CD4-positive, alpha-beta T cell treated with Interleukin-12 subunit alpha and Interleukin-12 subunit beta, for 1 hour (primary cell): ENCODE measurements at regions not wholly inside any gene's neighbourhood (a gene's known extent, or its start where the extent isn't known, plus 50 kb on each side); places are given as distances from the start of the nearest gene placed in this dataset.
A peak's percentile ranks its signal among the peaks of the same experiment; 100 is the strongest.

Experiments
- DNase-seq: peaks from one replicate; pipeline ENCODE4 v3.0.0-alpha.2; 2020

DNA sequence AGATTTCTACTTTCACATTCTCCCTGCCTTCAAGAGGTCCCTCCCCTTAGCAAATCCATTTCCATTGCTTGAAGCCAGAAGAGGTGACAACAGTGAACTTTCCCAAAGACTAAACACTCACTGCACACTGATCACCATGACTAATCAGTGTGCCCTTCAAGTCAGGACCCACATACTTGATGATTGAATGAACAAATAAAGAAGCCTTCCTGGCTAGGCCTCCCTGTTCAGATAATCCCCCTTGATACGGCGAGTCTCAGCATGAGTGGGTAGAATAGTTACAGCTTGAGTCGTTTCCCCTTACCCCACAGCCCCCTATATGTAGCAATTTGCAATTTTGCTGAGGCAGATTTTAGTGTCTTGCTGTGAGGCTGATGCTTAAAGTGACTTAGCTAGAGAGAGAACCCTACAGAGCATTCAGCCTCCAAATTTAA lies 102.2 kb downstream of the UNC5CL start:
- no peak for DNase-seq

DNA sequence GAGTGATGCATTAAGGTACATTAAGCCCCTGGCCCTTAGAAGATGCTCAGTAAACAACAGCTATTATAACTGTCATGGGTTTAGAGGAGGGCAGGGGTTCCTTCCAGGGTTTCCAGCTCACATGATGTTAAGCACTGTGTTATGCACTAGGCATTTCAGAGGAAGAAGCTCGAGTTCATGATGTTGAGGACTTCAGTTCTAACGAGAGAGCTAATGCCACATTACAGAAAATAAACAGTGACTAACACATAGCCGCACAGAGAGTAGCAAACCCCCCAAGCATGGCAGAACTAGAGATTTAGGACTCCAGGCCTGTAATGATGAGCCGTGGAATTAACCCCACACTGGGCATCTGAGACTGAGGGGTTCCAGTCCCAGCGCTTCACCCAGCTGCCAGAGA lies 105.2 kb downstream of the UNC5CL start:
- DNase-seq: no peak

DNA sequence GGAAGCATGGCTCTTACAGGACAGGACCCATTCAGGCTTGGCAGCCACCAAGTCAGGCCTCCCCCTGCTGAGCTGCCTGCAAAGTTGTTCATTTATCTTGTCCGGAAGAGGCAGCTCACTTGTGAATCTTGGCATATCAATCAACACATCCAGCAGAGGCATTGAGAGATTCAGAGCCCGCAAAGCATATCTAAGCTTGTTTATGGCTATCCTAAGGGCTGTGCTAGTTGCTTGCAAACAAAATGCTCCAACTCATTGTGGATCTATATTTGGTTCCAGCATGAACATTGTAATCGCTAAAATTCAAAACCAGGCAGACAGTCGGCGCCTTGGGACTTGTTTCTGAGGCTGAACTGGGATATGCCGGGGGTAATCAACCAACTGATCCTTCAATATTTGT lies 106.1 kb downstream of the UNC5CL start:
- DNase-seq: no peak

DNA sequence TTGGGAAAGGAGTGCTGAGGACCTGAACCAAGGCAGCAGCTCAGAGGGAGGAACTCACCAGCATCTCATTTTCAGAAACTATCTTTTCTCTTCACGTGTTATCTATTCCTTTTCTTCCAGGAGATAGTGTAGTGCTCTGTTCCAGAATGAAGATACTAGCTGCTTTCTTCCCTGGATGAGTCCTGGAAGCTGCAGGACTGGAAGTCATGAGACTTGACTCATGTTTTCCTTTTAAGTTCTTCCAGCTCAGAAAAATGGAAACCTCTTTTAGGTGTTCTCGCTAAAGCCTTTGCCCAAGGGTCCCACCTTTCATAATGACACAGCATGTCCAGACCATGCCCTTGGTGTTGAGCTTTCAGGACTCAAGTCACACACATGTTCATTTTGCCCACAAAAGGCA lies 106.7 kb downstream of the UNC5CL start:
- DNase-seq: no peak

DNA sequence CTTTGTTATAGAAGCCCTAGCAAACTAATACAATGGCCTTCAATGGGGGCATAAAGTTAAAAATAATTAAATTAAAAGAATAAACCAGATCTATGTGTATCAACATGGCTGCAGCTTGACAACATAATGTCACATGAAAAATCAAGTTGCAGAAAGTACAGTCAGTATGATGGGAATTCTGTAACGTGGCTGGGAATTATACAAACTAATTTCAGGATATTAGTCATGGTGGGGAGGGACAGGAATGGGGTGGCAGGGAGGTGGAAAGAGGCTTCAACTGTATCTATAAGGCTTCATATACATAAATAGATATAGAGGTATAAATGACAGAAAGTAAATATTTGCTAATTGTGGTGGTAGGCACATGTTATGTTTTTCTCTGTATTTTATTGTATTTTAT lies 107.1 kb downstream of the UNC5CL start:
- no peak for DNase-seq

- DNase-seq: no peak
These were observed 108.5 kb downstream of the UNC5CL start for GRCh38 chr6:40930555-40930954.

- no peak for DNase-seq
These were observed 109.0 kb downstream of the UNC5CL start for GRCh38 chr6:40930045-40930444.

- no peak for DNase-seq
These were observed 109.8 kb downstream of the UNC5CL start for GRCh38 chr6:40929176-40929575.

GRCh38 chr6:40928763-40929162 lies 110.3 kb downstream of the UNC5CL start:
- no peak for DNase-seq

DNA sequence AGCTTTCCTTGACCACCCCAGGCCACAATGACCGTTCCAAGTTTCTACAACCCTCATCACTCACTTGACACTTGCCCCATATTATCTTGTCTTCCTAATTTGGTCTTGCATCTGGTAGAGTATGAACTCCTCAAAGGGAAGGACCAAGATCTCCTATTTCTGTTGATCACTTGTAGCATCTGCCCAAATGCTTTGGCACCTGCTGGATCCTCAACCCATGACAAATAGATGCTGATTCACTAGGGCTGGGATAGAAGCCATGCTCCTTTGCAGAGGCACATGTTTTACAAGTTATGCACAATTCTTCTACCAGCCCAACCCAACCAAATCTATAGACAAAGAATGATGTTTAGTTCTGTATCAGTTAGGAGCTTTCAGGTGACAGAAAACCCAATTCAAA lies 110.7 kb downstream of the UNC5CL start:
- DNase-seq: no peak

DNA sequence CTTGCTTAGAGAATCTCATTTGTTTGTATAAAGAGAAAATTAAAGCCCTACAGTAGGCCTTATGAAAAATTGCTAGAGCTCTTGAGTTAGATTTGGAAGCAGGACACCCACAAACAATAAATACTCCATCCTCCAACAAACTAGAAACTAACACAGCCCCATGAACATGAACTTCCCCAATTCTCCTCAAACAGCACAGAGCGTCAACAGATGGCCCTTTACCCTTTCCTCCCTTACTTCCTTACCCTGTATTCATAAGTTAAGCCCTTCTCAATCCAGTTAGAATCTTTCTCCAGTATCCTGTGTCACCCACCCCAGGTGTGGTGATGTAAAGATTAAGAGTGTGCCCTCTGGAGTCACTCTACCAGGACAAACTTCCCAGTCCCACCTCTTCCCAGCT lies 113.7 kb downstream of the UNC5CL start:
- DNase-seq: no peak

GRCh38 chr6:40924839-40925238 lies 114.2 kb downstream of the UNC5CL start:
- DNase-seq: no peak

DNA sequence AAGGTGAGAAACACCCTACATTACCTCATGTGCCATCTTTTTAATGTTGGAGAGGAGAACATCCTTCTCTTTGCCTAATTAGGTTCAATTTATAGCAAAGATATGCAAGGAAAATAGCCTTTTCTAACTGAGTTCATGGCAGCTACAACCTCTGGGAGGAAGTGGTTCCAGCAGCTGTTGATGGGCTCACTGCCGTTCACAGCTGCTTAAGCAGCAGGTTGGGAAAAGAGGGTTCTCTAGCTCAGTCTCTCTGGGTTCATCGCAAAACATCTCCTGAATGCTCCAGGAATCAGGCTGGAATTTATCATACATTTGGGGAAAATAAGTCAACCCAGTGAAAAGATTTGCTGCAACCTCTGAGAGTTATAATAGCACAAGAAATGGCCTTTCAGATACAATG lies 115.1 kb downstream of the UNC5CL start:
- DNase-seq: no peak

- DNase-seq: no peak
These were observed 115.7 kb downstream of the UNC5CL start for GRCh38 chr6:40923326-40923725.

GRCh38 chr6:40922281-40922680 lies 116.7 kb downstream of the UNC5CL start:
- no peak for DNase-seq

GRCh38 chr6:40918040-40918651 lies 120.9 kb downstream of the UNC5CL start:
- no peak for DNase-seq

- DNase-seq: no peak
These were observed 121.4 kb downstream of the UNC5CL start for GRCh38 chr6:40917603-40918002.

DNA sequence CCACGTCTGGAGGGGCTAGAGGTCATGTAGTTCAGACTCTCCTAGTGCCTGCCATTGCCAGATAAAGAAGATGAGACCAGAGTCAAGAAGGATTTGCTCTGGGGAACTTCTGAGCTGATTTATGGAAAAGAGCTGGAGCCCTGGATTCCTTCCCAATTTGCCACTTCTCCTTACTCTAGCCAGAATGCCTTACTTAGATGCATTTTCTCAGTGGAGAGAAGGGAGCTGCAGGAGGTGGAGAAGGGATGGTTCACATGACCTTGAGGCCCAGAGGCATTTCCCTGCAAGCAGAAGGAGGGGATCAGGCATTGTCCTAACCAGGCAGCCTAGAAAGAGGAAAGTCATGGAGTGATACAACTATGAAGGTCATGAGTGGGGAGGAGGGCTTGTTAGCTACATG lies 122.2 kb downstream of the UNC5CL start:
- DNase-seq: no peak

- DNase-seq: no peak
These were observed 123.9 kb downstream of the UNC5CL start for GRCh38 chr6:40915165-40915564.

DNA sequence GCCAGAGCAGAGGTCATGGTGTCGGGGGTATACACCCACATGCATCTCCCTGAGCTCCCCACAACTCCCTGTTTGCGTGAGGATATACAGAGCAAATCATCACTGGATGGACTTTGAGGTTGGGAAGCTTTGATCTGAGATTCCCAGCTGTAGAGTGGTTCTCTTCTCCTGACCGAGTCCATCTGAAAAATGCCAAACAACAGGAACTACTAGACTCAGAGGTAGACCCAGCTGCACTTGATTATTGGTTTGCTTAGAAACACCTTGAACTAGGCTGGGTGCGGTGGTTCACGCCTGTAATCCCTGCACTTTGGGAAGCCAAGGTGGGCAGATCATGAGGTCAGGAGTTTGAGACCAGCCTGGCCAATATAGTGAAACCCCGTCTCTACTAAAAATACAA lies 125.0 kb downstream of the UNC5CL start:
- DNase-seq: no peak

DNA sequence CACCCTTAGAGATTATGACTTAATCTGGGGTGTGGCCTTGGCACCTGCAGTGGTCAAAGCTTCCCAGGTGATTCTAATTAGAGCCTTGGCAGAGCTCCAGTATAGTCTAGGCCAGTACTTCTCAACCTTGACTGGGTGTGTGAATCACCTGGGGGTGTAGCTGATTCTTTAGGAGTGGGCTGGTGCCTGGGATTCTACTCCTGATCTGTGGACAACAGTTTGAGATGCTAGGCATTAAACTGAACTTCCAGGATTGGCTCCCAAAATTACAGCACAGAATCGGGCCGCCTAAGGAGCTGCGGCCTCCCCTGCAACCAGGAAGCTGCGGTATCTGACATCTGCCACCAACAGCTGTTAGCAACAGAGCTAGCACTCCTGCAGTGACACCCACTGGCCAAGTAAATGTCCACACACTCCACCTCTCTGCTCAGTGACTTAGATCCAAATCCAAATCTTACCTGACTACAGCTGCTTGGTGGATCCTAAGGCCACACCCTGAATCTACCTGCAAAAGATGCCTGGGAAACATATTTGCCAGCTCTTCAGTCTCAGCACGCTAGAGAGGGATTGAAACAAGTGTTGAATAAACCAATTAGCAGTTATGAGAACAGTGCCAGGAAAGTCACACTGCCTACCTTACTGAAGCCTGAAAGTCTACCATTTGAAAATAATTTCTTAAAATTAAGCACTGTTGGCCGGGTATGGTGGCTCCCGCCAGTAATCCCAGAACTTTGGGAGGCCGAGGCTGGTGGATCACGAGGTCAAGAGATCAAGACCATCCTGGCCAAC lies 126.7 kb downstream of the UNC5CL start:
- DNase-seq: peak; percentile 16

- no peak for DNase-seq
These were observed 128.6 kb downstream of the UNC5CL start for GRCh38 chr6:40910260-40910893.

DNA sequence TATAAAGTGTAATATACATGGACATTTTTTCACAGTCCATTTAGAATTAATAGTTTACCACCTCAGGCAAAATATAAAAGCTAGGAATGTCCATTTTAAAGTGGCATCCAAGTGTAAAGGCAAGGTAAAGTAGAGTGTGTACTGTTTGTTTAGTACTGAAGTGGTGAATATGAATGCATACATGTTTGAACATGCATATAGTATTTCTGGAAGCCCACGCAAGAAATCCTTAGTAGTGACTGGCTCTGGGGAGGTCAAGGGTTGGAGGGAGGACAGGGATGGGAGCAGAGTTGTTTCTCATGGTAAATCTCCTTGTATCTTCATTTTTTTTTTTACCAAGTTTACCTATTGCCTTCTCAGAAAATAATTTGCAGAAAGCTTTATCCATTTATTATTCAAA lies 129.2 kb downstream of the UNC5CL start:
- DNase-seq: no peak

GRCh38 chr6:40907198-40907701 lies 131.8 kb downstream of the UNC5CL start:
- DNase-seq: no peak
